ENCODE measurements at regions not wholly inside any gene's neighbourhood (a gene's known extent, or its start where the extent isn't known, plus 50 kb on each side); places are given as distances from the start of the nearest gene placed in this dataset.

DNA sequence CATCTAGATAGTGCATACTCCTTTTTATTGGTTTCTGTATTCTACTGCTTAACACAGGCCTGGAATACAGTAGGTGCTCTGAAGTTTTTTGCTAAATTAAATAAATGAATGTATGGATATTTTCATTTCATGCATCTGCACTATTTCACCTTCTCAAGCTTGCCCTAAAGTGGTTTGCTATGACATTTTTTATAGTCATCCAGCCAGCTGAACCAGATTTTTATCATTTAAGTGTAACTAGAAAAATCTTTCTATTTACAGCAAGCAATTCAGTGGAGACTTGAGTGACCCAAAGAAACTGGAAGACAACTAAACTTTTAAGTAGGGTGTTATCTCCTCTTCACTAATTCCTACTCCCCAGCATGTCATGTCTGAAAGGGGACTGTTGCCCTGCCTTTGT lies 354.9 kb downstream of the OSR1 start:
- Mint-ChIP-seq H3K9me3 (peaks cover 12% of the 10 kb centered on the region), H3K27ac (no peak overlapping the region), H3K4me3 (no peak overlapping the region), H3K27me3 (ENCODE audit: low read depth, poor library complexity) (peaks cover 8% of the 10 kb centered on the region), H3K4me1 (peaks cover 11% of the 10 kb centered on the region), H3K36me3 (ENCODE audit: low read depth) (peaks cover 14% of the 10 kb centered on the region)
- TF ChIP-seq, protein P1, sequence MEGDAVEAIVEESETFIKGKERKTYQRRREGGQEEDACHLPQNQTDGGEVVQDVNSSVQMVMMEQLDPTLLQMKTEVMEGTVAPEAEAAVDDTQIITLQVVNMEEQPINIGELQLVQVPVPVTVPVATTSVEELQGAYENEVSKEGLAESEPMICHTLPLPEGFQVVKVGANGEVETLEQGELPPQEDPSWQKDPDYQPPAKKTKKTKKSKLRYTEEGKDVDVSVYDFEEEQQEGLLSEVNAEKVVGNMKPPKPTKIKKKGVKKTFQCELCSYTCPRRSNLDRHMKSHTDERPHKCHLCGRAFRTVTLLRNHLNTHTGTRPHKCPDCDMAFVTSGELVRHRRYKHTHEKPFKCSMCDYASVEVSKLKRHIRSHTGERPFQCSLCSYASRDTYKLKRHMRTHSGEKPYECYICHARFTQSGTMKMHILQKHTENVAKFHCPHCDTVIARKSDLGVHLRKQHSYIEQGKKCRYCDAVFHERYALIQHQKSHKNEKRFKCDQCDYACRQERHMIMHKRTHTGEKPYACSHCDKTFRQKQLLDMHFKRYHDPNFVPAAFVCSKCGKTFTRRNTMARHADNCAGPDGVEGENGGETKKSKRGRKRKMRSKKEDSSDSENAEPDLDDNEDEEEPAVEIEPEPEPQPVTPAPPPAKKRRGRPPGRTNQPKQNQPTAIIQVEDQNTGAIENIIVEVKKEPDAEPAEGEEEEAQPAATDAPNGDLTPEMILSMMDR (IDR thresholded peaks at IDR 0.05), result no peak
- no peak for DNase-seq

DNA sequence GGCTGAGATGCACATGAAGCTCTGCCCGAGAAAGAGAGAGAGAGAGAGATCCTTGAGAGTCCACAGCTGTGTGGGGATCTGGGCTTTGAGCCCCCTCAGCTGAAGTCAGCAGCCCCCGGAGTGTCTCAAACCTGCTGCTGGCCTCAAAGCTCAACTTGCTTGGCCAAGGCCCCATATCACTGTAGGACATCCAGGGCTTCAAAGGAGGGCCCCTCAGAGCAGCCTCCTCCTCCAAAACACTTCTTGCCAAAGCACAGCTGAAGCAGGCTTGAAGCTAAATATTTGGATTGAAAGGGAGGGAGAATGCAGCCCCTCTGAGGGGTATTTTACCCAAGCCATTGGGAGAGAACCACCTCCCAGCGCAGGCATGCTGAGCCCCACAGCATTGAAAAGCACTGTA lies 357.6 kb downstream of the OSR1 start:
- DNase-seq, result no peak
- TF ChIP-seq, protein P1 (IDR thresholded peaks at IDR 0.05), result no peak
- Mint-ChIP-seq H3K4me1 (peaks cover 30% of the 10 kb centered on the region), H3K9me3 (no peaks in the 10 kb centered on the region), H3K27ac (no peak overlapping the region), H3K36me3 (ENCODE audit: low read depth) (peaks cover 10% of the 10 kb centered on the region), H3K4me3 (no peak overlapping the region), H3K27me3 (ENCODE audit: low read depth, poor library complexity) (peaks cover 5% of the 10 kb centered on the region)

DNA sequence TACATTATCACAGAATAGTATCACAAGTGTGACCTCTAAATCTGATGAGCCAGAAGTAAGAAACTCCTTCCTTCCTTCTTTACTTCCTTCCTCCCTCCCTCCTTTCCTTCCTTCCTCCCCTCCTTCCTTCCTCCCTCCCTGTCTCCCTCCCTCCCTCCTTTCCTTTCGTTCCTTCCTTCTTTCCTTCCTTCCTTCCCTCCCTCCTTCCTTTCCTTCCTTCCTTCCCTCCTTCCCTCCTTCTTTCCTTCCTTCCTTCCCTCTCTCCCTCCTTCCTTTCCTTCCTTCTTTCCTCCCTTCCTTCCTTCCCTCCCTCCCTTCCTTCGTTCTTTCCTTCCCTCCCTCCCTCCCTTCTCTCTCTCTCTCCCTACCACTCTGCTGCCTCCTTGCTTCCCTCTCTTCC lies 359.2 kb downstream of the OSR1 start:
- DNase-seq, result no peak
- H3K27ac Mint-ChIP-seq, result no peak overlapping the region
- H3K4me3 Mint-ChIP-seq, result no peak overlapping the region
- H3K36me3 Mint-ChIP-seq (ENCODE audit: low read depth), result peaks cover 12% of the 10 kb centered on the region
- peaks cover 30% of the 10 kb centered on the region for H3K4me1 Mint-ChIP-seq
- TF ChIP-seq, protein P1 (IDR thresholded peaks at IDR 0.05), result no peak
- H3K9me3 Mint-ChIP-seq, result no peaks in the 10 kb centered on the region
- peaks cover 9% of the 10 kb centered on the region for H3K27me3 Mint-ChIP-seq (ENCODE audit: low read depth, poor library complexity)

DNA sequence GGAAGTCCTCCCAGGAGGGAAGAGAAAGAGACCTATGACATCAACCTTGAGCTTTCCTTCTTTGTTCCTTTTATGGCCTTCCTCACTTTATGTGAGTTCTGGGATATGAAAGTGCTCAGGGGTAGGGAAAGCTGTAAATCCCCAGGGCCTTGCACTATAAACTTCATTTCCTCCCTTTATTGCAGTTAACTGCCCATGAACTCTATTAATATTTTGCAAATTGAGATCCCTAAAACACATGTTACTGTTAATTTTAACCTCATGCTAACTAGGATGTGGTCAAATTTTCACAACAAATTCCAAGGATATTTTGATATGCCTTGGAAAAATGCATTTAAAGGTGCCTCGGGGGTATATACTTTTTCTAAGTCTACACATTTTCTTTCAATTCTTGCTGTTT lies 359.9 kb downstream of the OSR1 start:
- H3K4me3 Mint-ChIP-seq, result no peak overlapping the region
- peaks cover 12% of the 10 kb centered on the region for H3K36me3 Mint-ChIP-seq (ENCODE audit: low read depth)
- H3K27ac Mint-ChIP-seq, result no peak overlapping the region
- TF ChIP-seq, protein P1 (IDR thresholded peaks at IDR 0.05), result no peak
- H3K4me1 Mint-ChIP-seq, result peaks cover 34% of the 10 kb centered on the region
- no peak for DNase-seq
- peaks cover 9% of the 10 kb centered on the region for H3K27me3 Mint-ChIP-seq (ENCODE audit: low read depth, poor library complexity)
- no peaks in the 10 kb centered on the region for H3K9me3 Mint-ChIP-seq

DNA sequence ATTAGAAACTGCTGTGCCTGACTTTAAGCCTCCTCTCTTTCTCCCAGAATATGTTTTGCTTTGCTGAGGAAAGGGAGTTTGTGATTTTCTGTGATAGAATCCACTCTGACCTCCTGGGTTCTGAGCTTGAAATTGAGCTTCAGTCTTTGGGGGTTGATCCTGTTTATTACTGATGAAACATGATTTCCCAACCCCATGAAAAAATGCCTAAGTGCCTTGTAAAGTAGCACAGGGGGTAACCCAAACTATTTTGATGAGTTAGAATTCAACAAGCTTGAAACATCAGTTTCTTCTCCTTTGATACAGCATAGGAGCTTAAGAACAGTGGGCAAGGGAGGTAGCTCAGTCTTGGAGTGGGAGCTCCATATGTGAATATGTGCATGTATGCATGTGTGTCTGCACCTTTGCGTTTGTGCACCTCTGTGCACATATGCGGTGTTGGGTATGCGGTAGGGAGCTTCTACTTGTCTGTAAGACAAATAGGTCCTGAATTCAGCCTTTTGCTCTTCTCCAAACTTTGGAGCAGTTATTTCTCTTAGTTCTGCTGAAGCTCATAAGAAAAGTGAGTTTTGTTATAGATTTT lies 364.6 kb downstream of the OSR1 start:
- peaks cover 6% of the 10 kb centered on the region for H3K27me3 Mint-ChIP-seq (ENCODE audit: low read depth, poor library complexity)
- no peak for DNase-seq
- H3K4me3 Mint-ChIP-seq, result no peak overlapping the region
- peaks cover 36% of the 10 kb centered on the region for H3K4me1 Mint-ChIP-seq
- H3K36me3 Mint-ChIP-seq (ENCODE audit: low read depth), result peaks cover 12% of the 10 kb centered on the region
- TF ChIP-seq, protein P1 (IDR thresholded peaks at IDR 0.05), result no peak
- no peak overlapping the region for H3K27ac Mint-ChIP-seq
- no peaks in the 10 kb centered on the region for H3K9me3 Mint-ChIP-seq

All from nephron progenitor cell (in vitro differentiated cells).